ENCODE measurements at regions not wholly inside any gene's neighbourhood (a gene's known extent, or its start where the extent isn't known, plus 50 kb on each side); places are given as distances from the start of the nearest gene placed in this dataset.

GRCh38 chrX:117808426-117808825, 308.2 kb downstream of the KLHL13 start:
- Mint-ChIP-seq H3K27ac (ENCODE audit: unreplicated experiment) (no peak overlapping the region), H3K27me3 (ENCODE audit: insufficient read depth, unreplicated experiment) (no peaks in the 10 kb centered on the region), H3K36me3 (ENCODE audit: insufficient read depth, unreplicated experiment) (no peaks in the 10 kb centered on the region), H3K9me3 (ENCODE audit: unreplicated experiment) (no peaks in the 10 kb centered on the region), H3K4me1 (ENCODE audit: low read depth, unreplicated experiment) (no peaks in the 10 kb centered on the region), H3K4me3 (ENCODE audit: unreplicated experiment) (no peak overlapping the region)
- TF ChIP-seq CTCF (IDR thresholded peaks at IDR 0.05; ENCODE audit: insufficient read depth in 1 of 2, low read depth in 1 of 2, low read length in 1 of 2, severe bottlenecking in 1 of 2, unreplicated experiment in 1 of 2), result no peak
- POLR2A ChIA-PET, result no interaction called here
- Histone ChIP-seq H3K27me3 (replicated peaks; ENCODE audit: control insufficient read depth, insufficient read depth, low read length) (no peaks in the 10 kb centered on the region), H3K36me3 (ENCODE audit: control insufficient read depth, insufficient read depth, low read length) (no peaks in the 10 kb centered on the region), H3K9me3 (no peaks in the 10 kb centered on the region), H3K4me1 (no peaks in the 10 kb centered on the region), H3K4me3 (ENCODE audit: low read depth, low read length) (no peak overlapping the region)
- DNase-seq, result no peak
- CTCF ChIA-PET, result no interaction called here
- intact Hi-C loops (cut with micrococcal nuclease; ENCODE audit: unreplicated experiment), result no loop called here
- no TSS peak for BruUV-seq (replicated peaks)

DNA sequence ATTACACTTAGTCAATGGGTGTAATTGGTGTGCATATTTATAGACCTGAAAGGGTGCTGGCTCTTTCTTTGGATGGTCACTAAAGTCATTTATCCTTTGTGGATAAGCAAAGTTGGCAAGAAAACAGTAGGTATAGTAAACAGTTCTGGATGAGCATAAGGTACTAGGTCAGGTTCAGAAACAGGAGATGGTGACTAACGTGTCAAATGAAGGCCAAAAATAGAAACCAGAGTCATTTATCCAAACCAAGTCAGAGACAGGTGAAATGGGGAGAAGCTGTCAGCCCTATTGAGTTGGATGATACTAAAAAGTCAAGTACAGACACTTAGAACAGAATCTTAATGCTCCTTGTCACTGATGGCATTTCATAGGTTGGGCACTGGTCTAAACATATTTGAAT, 313.1 kb downstream of the KLHL13 start:
- no peak overlapping the region for H3K4me3 Mint-ChIP-seq (ENCODE audit: unreplicated experiment)
- H3K36me3 Mint-ChIP-seq (ENCODE audit: insufficient read depth, unreplicated experiment), result no peaks in the 10 kb centered on the region
- H3K9me3 ChIP-seq, result no peaks in the 10 kb centered on the region
- no peak overlapping the region for H3K27ac Mint-ChIP-seq (ENCODE audit: unreplicated experiment)
- H3K4me1 ChIP-seq, result no peaks in the 10 kb centered on the region
- H3K9me3 Mint-ChIP-seq (ENCODE audit: unreplicated experiment), result no peaks in the 10 kb centered on the region
- DNase-seq, result no peak
- no peak overlapping the region for H3K4me3 ChIP-seq (ENCODE audit: low read depth, low read length)
- no peaks in the 10 kb centered on the region for H3K27me3 ChIP-seq (replicated peaks; ENCODE audit: control insufficient read depth, insufficient read depth, low read length)
- H3K27me3 Mint-ChIP-seq (ENCODE audit: insufficient read depth, unreplicated experiment), result no peaks in the 10 kb centered on the region
- ChIA-PET CTCF (no interaction called here), POLR2A (no interaction called here)
- no peaks in the 10 kb centered on the region for H3K36me3 ChIP-seq (ENCODE audit: control insufficient read depth, insufficient read depth, low read length)
- no TSS peak for BruUV-seq (replicated peaks)
- no peak for TF ChIP-seq CTCF (IDR thresholded peaks at IDR 0.05; ENCODE audit: insufficient read depth in 1 of 2, low read depth in 1 of 2, low read length in 1 of 2, severe bottlenecking in 1 of 2, unreplicated experiment in 1 of 2)
- intact Hi-C loops (cut with micrococcal nuclease; ENCODE audit: unreplicated experiment), result no loop called here
- H3K4me1 Mint-ChIP-seq (ENCODE audit: low read depth, unreplicated experiment), result no peaks in the 10 kb centered on the region

DNA sequence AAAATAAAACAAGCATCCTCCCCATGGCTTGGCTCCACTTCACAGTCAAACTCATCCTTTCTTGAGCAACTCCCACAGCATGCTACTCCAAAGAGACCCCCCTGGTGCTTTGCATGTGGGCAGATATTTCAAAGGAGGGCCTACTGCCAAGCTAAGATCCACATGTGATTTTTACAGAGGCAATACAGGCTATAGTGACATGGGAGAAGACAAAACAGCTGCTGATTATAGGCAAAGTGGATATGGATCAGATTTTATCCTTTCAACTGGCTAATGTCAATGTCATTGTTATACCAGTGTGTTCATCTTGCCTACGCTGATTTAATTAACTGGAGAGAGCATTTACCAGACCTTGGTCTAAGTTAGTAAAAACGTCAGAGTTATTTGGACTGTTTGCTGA, 328.3 kb downstream of the KLHL13 start:
- intact Hi-C loops (cut with micrococcal nuclease; ENCODE audit: unreplicated experiment), result no loop called here
- H3K9me3 Mint-ChIP-seq (ENCODE audit: unreplicated experiment), result no peaks in the 10 kb centered on the region
- H3K4me3 ChIP-seq (ENCODE audit: low read depth, low read length), result no peak overlapping the region

More for the DNA sequence above, 328.3 kb downstream of the KLHL13 start:
- H3K4me1 Mint-ChIP-seq (ENCODE audit: low read depth, unreplicated experiment), result no peaks in the 10 kb centered on the region
- ChIA-PET CTCF (no interaction called here), POLR2A (no interaction called here)
- H3K27me3 ChIP-seq (replicated peaks; ENCODE audit: control insufficient read depth, insufficient read depth, low read length), result no peaks in the 10 kb centered on the region
- TF ChIP-seq CTCF (IDR thresholded peaks at IDR 0.05; ENCODE audit: insufficient read depth in 1 of 2, low read depth in 1 of 2, low read length in 1 of 2, severe bottlenecking in 1 of 2, unreplicated experiment in 1 of 2), result no peak
- no peak overlapping the region for H3K4me3 Mint-ChIP-seq (ENCODE audit: unreplicated experiment)
- H3K36me3 ChIP-seq (ENCODE audit: control insufficient read depth, insufficient read depth, low read length), result no peaks in the 10 kb centered on the region
- H3K27ac Mint-ChIP-seq (ENCODE audit: unreplicated experiment), result no peak overlapping the region
- H3K4me1 ChIP-seq, result no peaks in the 10 kb centered on the region
- no peaks in the 10 kb centered on the region for H3K9me3 ChIP-seq
- no peaks in the 10 kb centered on the region for H3K36me3 Mint-ChIP-seq (ENCODE audit: insufficient read depth, unreplicated experiment)
- no peak for DNase-seq
- no TSS peak for BruUV-seq (replicated peaks)
- no peaks in the 10 kb centered on the region for H3K27me3 Mint-ChIP-seq (ENCODE audit: insufficient read depth, unreplicated experiment)

Measured in Caco-2 (cell line).